Esophagus squamous epithelium (tissue), 4 donors: ENCODE measurements at regions not wholly inside any gene's neighbourhood (a gene's known extent, or its start where the extent isn't known, plus 50 kb on each side); places are given as distances from the start of the nearest gene placed in this dataset.

ENCODE experiments used
- POLR2A ChIP-seq, 4 donors: fragments of 450-650 bp; IDR thresholded peaks; one replicate each; pipeline ENCODE4 v1.6.1; 2017; ENCODE audit warnings: antibody characterized with exemption in 4 of 4, mild to moderate bottlenecking in 4 of 4, moderate library complexity in 3 of 4
- TF ChIP-seq, protein P1 (sequence below), 6 experiments: fragments of 450-650 bp in 4 of 6; fragments of 200-600 bp in 2 of 6; sonication (generic) in 2 of 6; IDR thresholded peaks; one replicate each; pipeline ENCODE4 v1.5.1; 2016 to 2019; ENCODE audit warnings: antibody characterized with exemption in 6 of 6, mild to moderate bottlenecking in 4 of 6, moderate library complexity in 4 of 6

GRCh38 chr16:73798471-73798870 is 498.1 kb upstream of the PSMD7 start:
- TF ChIP-seq, protein P1, sequence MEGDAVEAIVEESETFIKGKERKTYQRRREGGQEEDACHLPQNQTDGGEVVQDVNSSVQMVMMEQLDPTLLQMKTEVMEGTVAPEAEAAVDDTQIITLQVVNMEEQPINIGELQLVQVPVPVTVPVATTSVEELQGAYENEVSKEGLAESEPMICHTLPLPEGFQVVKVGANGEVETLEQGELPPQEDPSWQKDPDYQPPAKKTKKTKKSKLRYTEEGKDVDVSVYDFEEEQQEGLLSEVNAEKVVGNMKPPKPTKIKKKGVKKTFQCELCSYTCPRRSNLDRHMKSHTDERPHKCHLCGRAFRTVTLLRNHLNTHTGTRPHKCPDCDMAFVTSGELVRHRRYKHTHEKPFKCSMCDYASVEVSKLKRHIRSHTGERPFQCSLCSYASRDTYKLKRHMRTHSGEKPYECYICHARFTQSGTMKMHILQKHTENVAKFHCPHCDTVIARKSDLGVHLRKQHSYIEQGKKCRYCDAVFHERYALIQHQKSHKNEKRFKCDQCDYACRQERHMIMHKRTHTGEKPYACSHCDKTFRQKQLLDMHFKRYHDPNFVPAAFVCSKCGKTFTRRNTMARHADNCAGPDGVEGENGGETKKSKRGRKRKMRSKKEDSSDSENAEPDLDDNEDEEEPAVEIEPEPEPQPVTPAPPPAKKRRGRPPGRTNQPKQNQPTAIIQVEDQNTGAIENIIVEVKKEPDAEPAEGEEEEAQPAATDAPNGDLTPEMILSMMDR (IDR thresholded peaks at IDR 0.05) = no peak
- no peak for TF ChIP-seq POLR2A (IDR thresholded peaks at IDR 0.05)
